ENCODE measurements at regions not wholly inside any gene's neighbourhood (a gene's known extent, or its start where the extent isn't known, plus 50 kb on each side); places are given as distances from the start of the nearest gene placed in this dataset.

GRCh38 chr14:82724316-82724715 is 1190.7 kb upstream of the SEL1L start:
- Histone ChIP-seq H3K9me2 (ENCODE audit: low read depth, low read length) (no peaks in the 10 kb centered on the region), H3K36me3 (ENCODE audit: insufficient read depth, low read length) (no peaks in the 10 kb centered on the region), H3K4me1 (ENCODE audit: insufficient read depth, low read length, severe bottlenecking) (no peaks in the 10 kb centered on the region), H3F3A (ENCODE audit: insufficient read depth, low read length) (no peaks in the 10 kb centered on the region), H3K79me2 (ENCODE audit: insufficient read depth, low read length) (no peaks in the 10 kb centered on the region), H3K9me3 (ENCODE audit: low read length) (no peaks in the 10 kb centered on the region), H3K4me3 (ENCODE audit: low read depth, low read length, poor library complexity, severe bottlenecking) (no peak overlapping the region), H3K4me2 (ENCODE audit: low read length) (no peak overlapping the region), H4K20me1 (ENCODE audit: insufficient read depth, low read length) (no peaks in the 10 kb centered on the region), H3K9ac (ENCODE audit: low read length) (no peak overlapping the region), H3K27ac (ENCODE audit: low read depth, low read length, poor library complexity, severe bottlenecking) (no peak overlapping the region), H2AFZ (ENCODE audit: low read length) (no peak overlapping the region), H3K27me3 (ENCODE audit: insufficient read depth, low read length) (no peaks in the 10 kb centered on the region)
- TF ChIP-seq, protein P1, sequence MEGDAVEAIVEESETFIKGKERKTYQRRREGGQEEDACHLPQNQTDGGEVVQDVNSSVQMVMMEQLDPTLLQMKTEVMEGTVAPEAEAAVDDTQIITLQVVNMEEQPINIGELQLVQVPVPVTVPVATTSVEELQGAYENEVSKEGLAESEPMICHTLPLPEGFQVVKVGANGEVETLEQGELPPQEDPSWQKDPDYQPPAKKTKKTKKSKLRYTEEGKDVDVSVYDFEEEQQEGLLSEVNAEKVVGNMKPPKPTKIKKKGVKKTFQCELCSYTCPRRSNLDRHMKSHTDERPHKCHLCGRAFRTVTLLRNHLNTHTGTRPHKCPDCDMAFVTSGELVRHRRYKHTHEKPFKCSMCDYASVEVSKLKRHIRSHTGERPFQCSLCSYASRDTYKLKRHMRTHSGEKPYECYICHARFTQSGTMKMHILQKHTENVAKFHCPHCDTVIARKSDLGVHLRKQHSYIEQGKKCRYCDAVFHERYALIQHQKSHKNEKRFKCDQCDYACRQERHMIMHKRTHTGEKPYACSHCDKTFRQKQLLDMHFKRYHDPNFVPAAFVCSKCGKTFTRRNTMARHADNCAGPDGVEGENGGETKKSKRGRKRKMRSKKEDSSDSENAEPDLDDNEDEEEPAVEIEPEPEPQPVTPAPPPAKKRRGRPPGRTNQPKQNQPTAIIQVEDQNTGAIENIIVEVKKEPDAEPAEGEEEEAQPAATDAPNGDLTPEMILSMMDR (IDR thresholded peaks at IDR 0.05; ENCODE audit: low read length) = no peak
- no peak for TF ChIP-seq EZH2 (IDR thresholded peaks at IDR 0.05; ENCODE audit: borderline replicate concordance, low read length)

GRCh38 chr14:82725213-82725612 is 1191.6 kb upstream of the SEL1L start:
- Histone ChIP-seq H3K9me2 (ENCODE audit: low read depth, low read length) (no peaks in the 10 kb centered on the region), H3K79me2 (ENCODE audit: insufficient read depth, low read length) (no peaks in the 10 kb centered on the region), H3F3A (ENCODE audit: insufficient read depth, low read length) (no peaks in the 10 kb centered on the region), H3K36me3 (ENCODE audit: insufficient read depth, low read length) (no peaks in the 10 kb centered on the region), H3K27me3 (ENCODE audit: insufficient read depth, low read length) (no peaks in the 10 kb centered on the region), H4K20me1 (ENCODE audit: insufficient read depth, low read length) (no peaks in the 10 kb centered on the region), H3K4me1 (ENCODE audit: insufficient read depth, low read length, severe bottlenecking) (no peaks in the 10 kb centered on the region), H3K9me3 (ENCODE audit: low read length) (no peaks in the 10 kb centered on the region), H3K9ac (ENCODE audit: low read length) (no peak overlapping the region), H3K4me2 (ENCODE audit: low read length) (no peak overlapping the region), H2AFZ (ENCODE audit: low read length) (no peak overlapping the region), H3K27ac (ENCODE audit: low read depth, low read length, poor library complexity, severe bottlenecking) (no peak overlapping the region), H3K4me3 (ENCODE audit: low read depth, low read length, poor library complexity, severe bottlenecking) (no peak overlapping the region)
- TF ChIP-seq EZH2 (IDR thresholded peaks at IDR 0.05; ENCODE audit: borderline replicate concordance, low read length) = no peak
- TF ChIP-seq, protein P1 (IDR thresholded peaks at IDR 0.05; ENCODE audit: low read length) = no peak

DNA sequence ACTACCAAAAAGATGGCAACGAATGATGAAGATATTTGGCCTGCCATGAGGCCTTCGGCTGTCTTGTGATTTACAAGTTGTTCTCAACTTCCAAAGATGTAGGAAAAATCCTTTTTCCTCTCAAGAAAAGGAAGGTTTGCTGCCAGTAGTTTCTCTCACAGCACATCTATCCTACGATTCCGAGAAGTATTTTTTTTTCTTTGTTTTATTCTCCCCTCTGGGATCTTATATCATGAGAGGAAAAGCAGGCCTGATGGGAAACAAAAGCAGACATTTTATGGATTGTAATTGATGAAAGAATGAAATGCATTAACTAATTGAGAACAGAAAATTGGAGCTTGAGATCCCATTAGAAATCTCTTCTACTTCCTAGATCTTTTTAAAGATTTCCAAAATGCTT is 1197.9 kb upstream of the SEL1L start:
- H3K27me3 ChIP-seq (ENCODE audit: insufficient read depth, low read length) = no peaks in the 10 kb centered on the region
- H3K79me2 ChIP-seq (ENCODE audit: insufficient read depth, low read length) = no peaks in the 10 kb centered on the region
- H3K9me3 ChIP-seq (ENCODE audit: low read length) = no peaks in the 10 kb centered on the region
- H2AFZ ChIP-seq (ENCODE audit: low read length) = no peak overlapping the region
- no peaks in the 10 kb centered on the region for H3K9me2 ChIP-seq (ENCODE audit: low read depth, low read length)
- H3F3A ChIP-seq (ENCODE audit: insufficient read depth, low read length) = no peaks in the 10 kb centered on the region
- TF ChIP-seq EZH2 (IDR thresholded peaks at IDR 0.05; ENCODE audit: borderline replicate concordance, low read length) = no peak
- TF ChIP-seq, protein P1 (IDR thresholded peaks at IDR 0.05; ENCODE audit: low read length) = no peak
- no peak overlapping the region for H3K9ac ChIP-seq (ENCODE audit: low read length)
- no peaks in the 10 kb centered on the region for H3K36me3 ChIP-seq (ENCODE audit: insufficient read depth, low read length)
- H3K4me2 ChIP-seq (ENCODE audit: low read length) = no peak overlapping the region
- no peaks in the 10 kb centered on the region for H3K4me1 ChIP-seq (ENCODE audit: insufficient read depth, low read length, severe bottlenecking)
- no peak overlapping the region for H3K4me3 ChIP-seq (ENCODE audit: low read depth, low read length, poor library complexity, severe bottlenecking)
- H3K27ac ChIP-seq (ENCODE audit: low read depth, low read length, poor library complexity, severe bottlenecking) = no peak overlapping the region
- H4K20me1 ChIP-seq (ENCODE audit: insufficient read depth, low read length) = no peaks in the 10 kb centered on the region
